ENCODE measurements at regions not wholly inside any gene's neighbourhood (a gene's known extent, or its start where the extent isn't known, plus 50 kb on each side); places are given as distances from the start of the nearest gene placed in this dataset.

- no peak overlapping the region for H3K4me3 ChIP-seq
- no peaks in the 10 kb centered on the region for H3K4me1 ChIP-seq
- no peak for DNase-seq
- TF ChIP-seq, protein P1, sequence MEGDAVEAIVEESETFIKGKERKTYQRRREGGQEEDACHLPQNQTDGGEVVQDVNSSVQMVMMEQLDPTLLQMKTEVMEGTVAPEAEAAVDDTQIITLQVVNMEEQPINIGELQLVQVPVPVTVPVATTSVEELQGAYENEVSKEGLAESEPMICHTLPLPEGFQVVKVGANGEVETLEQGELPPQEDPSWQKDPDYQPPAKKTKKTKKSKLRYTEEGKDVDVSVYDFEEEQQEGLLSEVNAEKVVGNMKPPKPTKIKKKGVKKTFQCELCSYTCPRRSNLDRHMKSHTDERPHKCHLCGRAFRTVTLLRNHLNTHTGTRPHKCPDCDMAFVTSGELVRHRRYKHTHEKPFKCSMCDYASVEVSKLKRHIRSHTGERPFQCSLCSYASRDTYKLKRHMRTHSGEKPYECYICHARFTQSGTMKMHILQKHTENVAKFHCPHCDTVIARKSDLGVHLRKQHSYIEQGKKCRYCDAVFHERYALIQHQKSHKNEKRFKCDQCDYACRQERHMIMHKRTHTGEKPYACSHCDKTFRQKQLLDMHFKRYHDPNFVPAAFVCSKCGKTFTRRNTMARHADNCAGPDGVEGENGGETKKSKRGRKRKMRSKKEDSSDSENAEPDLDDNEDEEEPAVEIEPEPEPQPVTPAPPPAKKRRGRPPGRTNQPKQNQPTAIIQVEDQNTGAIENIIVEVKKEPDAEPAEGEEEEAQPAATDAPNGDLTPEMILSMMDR (IDR thresholded peaks at IDR 0.05): no peak
- TF ChIP-seq POLR2A (IDR thresholded peaks at IDR 0.05): no peak
- H3K36me3 ChIP-seq (ENCODE audit: low read depth, missing control alignments): no peaks in the 10 kb centered on the region
- H3K27ac ChIP-seq: no peak overlapping the region
- H3K27me3 ChIP-seq: no peaks in the 10 kb centered on the region
- H3K9me3 ChIP-seq: no peaks in the 10 kb centered on the region
- intact Hi-C loops (cut with DNase I; ENCODE audit: low total_unique reads): no loop called here
- 70 to 77% methylated on average over 2 of the region's 2 CpGs for WGBS, 2 donors
These were observed 462.9 kb upstream of the SGO1 start for GRCh38 chr3:20648921-20649381.

GRCh38 chr3:20648294-20648693 lies 462.3 kb upstream of the SGO1 start:
- H3K36me3 ChIP-seq (ENCODE audit: low read depth, missing control alignments): no peaks in the 10 kb centered on the region
- H3K9me3 ChIP-seq: no peaks in the 10 kb centered on the region
- intact Hi-C loops (cut with DNase I; ENCODE audit: low total_unique reads): no loop called here
- TF ChIP-seq POLR2A (IDR thresholded peaks at IDR 0.05): no peak
- TF ChIP-seq, protein P1 (IDR thresholded peaks at IDR 0.05): no peak
- no peak for DNase-seq
- H3K4me3 ChIP-seq: no peak overlapping the region
- H3K27me3 ChIP-seq: no peaks in the 10 kb centered on the region
- no peak overlapping the region for H3K27ac ChIP-seq
- 74 to 90% methylated on average over 2 of the region's 2 CpGs for WGBS, 2 donors
- H3K4me1 ChIP-seq: no peaks in the 10 kb centered on the region

DNA sequence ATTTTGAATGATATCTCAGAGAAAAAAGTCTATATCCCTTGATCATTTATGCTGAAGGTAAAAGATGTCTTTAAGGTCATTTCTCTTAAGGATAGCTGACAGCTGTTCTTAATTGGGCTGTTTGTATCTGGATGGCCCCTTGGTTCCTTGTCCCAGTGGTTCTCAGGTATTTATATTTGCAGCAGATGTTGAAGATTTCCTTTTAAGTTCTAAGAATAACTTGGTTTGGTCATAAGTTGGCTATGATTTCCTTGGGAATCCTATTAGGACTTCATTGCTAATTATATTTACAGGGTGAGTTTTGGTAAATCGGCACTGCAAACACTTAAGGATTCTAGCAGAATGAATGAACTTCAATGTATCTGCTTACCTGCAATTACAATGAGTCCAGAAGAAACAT lies 460.4 kb upstream of the SGO1 start:
- Histone ChIP-seq H3K9me3 (no peaks in the 10 kb centered on the region), H3K27ac (no peak overlapping the region), H3K36me3 (ENCODE audit: low read depth, missing control alignments) (no peaks in the 10 kb centered on the region), H3K27me3 (no peaks in the 10 kb centered on the region), H3K4me3 (no peak overlapping the region), H3K4me1 (no peaks in the 10 kb centered on the region)
- no peak for TF ChIP-seq POLR2A (IDR thresholded peaks at IDR 0.05)
- TF ChIP-seq, protein P1 (IDR thresholded peaks at IDR 0.05): no peak
- intact Hi-C loops (cut with DNase I; ENCODE audit: low total_unique reads): no loop called here
- 91 to 100% methylated on average over 1 of the region's 1 CpG for WGBS, 2 donors
- no peak for DNase-seq

DNA sequence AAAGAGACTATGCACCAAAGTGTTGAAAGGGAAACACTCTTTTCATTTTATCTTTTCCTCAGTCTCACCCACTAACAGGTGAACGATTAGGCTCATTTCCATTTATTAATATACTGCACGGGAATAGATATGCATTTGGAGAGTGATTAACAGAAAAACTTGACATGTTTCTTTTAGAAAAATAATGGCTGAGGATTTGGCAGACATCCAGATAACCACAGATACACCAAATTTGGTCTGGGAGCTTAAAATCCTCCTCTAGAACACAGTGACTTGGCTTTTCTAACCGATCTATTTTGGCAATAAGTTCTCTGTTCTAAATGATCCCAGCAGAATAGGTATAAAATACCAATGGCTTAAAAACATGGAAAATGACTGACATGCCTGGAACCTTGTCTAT lies 459.3 kb upstream of the SGO1 start:
- intact Hi-C loops (cut with DNase I; ENCODE audit: low total_unique reads): no loop called here
- no peaks in the 10 kb centered on the region for H3K27me3 ChIP-seq
- no peaks in the 10 kb centered on the region for H3K4me1 ChIP-seq
- H3K27ac ChIP-seq: no peak overlapping the region
- DNase-seq: no peak
- H3K36me3 ChIP-seq (ENCODE audit: low read depth, missing control alignments): no peaks in the 10 kb centered on the region
- TF ChIP-seq POLR2A (IDR thresholded peaks at IDR 0.05): no peak
- TF ChIP-seq, protein P1 (IDR thresholded peaks at IDR 0.05): no peak
- no peaks in the 10 kb centered on the region for H3K9me3 ChIP-seq
- WGBS, 2 donors: 19 to 25% methylated on average over 3 of the region's 3 CpGs
- no peak overlapping the region for H3K4me3 ChIP-seq

GRCh38 chr3:20637729-20638128 lies 451.7 kb upstream of the SGO1 start:
- H3K9me3 ChIP-seq: no peaks in the 10 kb centered on the region
- no peaks in the 10 kb centered on the region for H3K36me3 ChIP-seq (ENCODE audit: low read depth, missing control alignments)
- DNase-seq: no peak
- no peaks in the 10 kb centered on the region for H3K4me1 ChIP-seq
- TF ChIP-seq, protein P1 (IDR thresholded peaks at IDR 0.05): no peak
- no peak for TF ChIP-seq POLR2A (IDR thresholded peaks at IDR 0.05)
- intact Hi-C loops (cut with DNase I; ENCODE audit: low total_unique reads): no loop called here
- H3K27me3 ChIP-seq: no peaks in the 10 kb centered on the region
- H3K4me3 ChIP-seq: no peak overlapping the region
- no peak overlapping the region for H3K27ac ChIP-seq

All from testis (tissue), 2 donors.